H1 (cell line): ENCODE measurements at regions not wholly inside any gene's neighbourhood (a gene's known extent, or its start where the extent isn't known, plus 50 kb on each side); places are given as distances from the start of the nearest gene placed in this dataset.

Source experiments
- KDM1A ChIP-seq: fragments of 200-600, 300-600 bp; sonication (generic); IDR thresholded peaks from 2 replicates; pipeline ENCODE4 v1.7.1; 2016; ENCODE audit warnings: mild to moderate bottlenecking, low read length, borderline replicate concordance

DNA sequence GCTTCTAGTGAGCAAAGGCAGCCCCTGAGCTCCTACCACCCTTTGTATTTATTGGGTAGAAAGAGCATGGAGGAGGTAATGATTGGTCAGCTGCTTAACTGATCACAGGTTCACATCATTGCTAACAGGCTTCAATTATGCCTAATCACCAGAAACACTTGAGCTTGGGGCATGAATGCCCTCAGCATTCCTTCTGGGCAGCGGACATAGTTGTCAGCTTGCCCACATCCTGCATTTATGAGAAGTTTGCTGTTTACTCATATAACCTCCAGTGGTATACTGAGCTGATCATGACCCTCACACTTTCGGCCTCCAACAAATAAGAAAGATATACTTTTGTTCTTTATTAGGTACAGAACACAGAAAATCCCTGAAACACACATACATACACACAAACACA is 140.3 kb upstream of the ODAD2 start (continued):
- TF ChIP-seq KDM1A = no peak
